ENCODE measurements at regions not wholly inside any gene's neighbourhood (a gene's known extent, or its start where the extent isn't known, plus 50 kb on each side); places are given as distances from the start of the nearest gene placed in this dataset.
"Not testable (repeated sequence)": the region's sequence is repeated elsewhere in the genome, so short reads cannot be mapped to it uniquely, and the experiment has no call there.

- Histone ChIP-seq H3K4me3 (no peak overlapping the region), H3K4me1 (no peaks in the 10 kb centered on the region), H3K9me3 (no peaks in the 10 kb centered on the region), H3K36me3 (no peaks in the 10 kb centered on the region), H3K27me3 (no peaks in the 10 kb centered on the region), H3K27ac (no peak overlapping the region)
- 84% methylated on average over 5 of the region's 5 CpGs for WGBS
- TF ChIP-seq CTCF (IDR thresholded peaks at IDR 0.05) (no peak), POLR2AphosphoS5 (IDR thresholded peaks at IDR 0.05) (no peak), POLR2A (IDR thresholded peaks at IDR 0.05) (no peak), EP300 (IDR thresholded peaks at IDR 0.05) (no peak)
- DNase-seq (ENCODE audit: low spot score in 2 of 2), result no peak
Measured at GRCh38 chr5:118111956-118112355, 876.4 kb downstream of the DTWD2 start.

GRCh38 chr5:118107246-118107645 is 881.1 kb downstream of the DTWD2 start:
- WGBS, result 76% methylated on average over 3 of the region's 3 CpGs
- H3K9me3 ChIP-seq; H3K27ac ChIP-seq; H3K36me3 ChIP-seq; H3K27me3 ChIP-seq; H3K4me1 ChIP-seq; DNase-seq (ENCODE audit: low spot score in 2 of 2); H3K4me3 ChIP-seq: not testable (repeated sequence)

GRCh38 chr5:118098716-118099115 is 889.6 kb downstream of the DTWD2 start:
- H3K9me3 ChIP-seq, result no peaks in the 10 kb centered on the region
- WGBS, result 100% methylated on average over 1 of the region's 1 CpG
- DNase-seq (ENCODE audit: low spot score in 2 of 2), result no peak
- H3K27ac ChIP-seq, result no peak overlapping the region
- TF ChIP-seq CTCF (IDR thresholded peaks at IDR 0.05) (no peak), POLR2A (IDR thresholded peaks at IDR 0.05) (no peak), EP300 (IDR thresholded peaks at IDR 0.05) (no peak), POLR2AphosphoS5 (IDR thresholded peaks at IDR 0.05) (no peak)
- H3K4me1 ChIP-seq, result no peaks in the 10 kb centered on the region
- H3K36me3 ChIP-seq, result no peaks in the 10 kb centered on the region
- H3K27me3 ChIP-seq, result no peaks in the 10 kb centered on the region
- H3K4me3 ChIP-seq, result no peak overlapping the region

GRCh38 chr5:118095115-118095514 is 893.2 kb downstream of the DTWD2 start:
- DNase-seq (ENCODE audit: low spot score in 2 of 2), result no peak
- no peaks in the 10 kb centered on the region for H3K4me1 ChIP-seq
- H3K4me3 ChIP-seq, result no peak overlapping the region
- no peak for TF ChIP-seq POLR2AphosphoS5 (IDR thresholded peaks at IDR 0.05)
- TF ChIP-seq EP300 (IDR thresholded peaks at IDR 0.05), result no peak
- no peak for TF ChIP-seq POLR2A (IDR thresholded peaks at IDR 0.05)
- TF ChIP-seq CTCF (IDR thresholded peaks at IDR 0.05), result no peak
- no peaks in the 10 kb centered on the region for H3K36me3 ChIP-seq
- no peaks in the 10 kb centered on the region for H3K27me3 ChIP-seq
- 39% methylated on average over 2 of the region's 2 CpGs for WGBS
- no peaks in the 10 kb centered on the region for H3K9me3 ChIP-seq
- no peak overlapping the region for H3K27ac ChIP-seq

- H3K9me3 ChIP-seq, result peaks cover 3% of the 10 kb centered on the region
- H3K4me1 ChIP-seq, result no peaks in the 10 kb centered on the region
- no peaks in the 10 kb centered on the region for H3K36me3 ChIP-seq
- TF ChIP-seq EP300 (IDR thresholded peaks at IDR 0.05) (no peak), POLR2AphosphoS5 (IDR thresholded peaks at IDR 0.05) (no peak)
- no peak overlapping the region for H3K4me3 ChIP-seq
- no peak for DNase-seq (ENCODE audit: low spot score in 2 of 2)
- H3K27ac ChIP-seq, result no peak overlapping the region
- no peaks in the 10 kb centered on the region for H3K27me3 ChIP-seq
Measured at GRCh38 chr5:118088448-118088847, 899.9 kb downstream of the DTWD2 start.

GRCh38 chr5:118076490-118076889 is 911.9 kb downstream of the DTWD2 start:
- Histone ChIP-seq H3K27me3 (no peaks in the 10 kb centered on the region), H3K4me1 (no peaks in the 10 kb centered on the region), H3K36me3 (no peaks in the 10 kb centered on the region), H3K27ac (no peak overlapping the region), H3K9me3 (no peaks in the 10 kb centered on the region), H3K4me3 (no peak overlapping the region)
- 64% methylated on average over 2 of the region's 2 CpGs for WGBS
- TF ChIP-seq POLR2A (IDR thresholded peaks at IDR 0.05), result no peak
- TF ChIP-seq CTCF (IDR thresholded peaks at IDR 0.05), result no peak
- no peak for TF ChIP-seq POLR2AphosphoS5 (IDR thresholded peaks at IDR 0.05)
- no peak for TF ChIP-seq EP300 (IDR thresholded peaks at IDR 0.05)
- DNase-seq (ENCODE audit: low spot score in 2 of 2), result no peak
